GM21723 (cell line): ENCODE measurements at regions not wholly inside any gene's neighbourhood (a gene's known extent, or its start where the extent isn't known, plus 50 kb on each side); places are given as distances from the start of the nearest gene placed in this dataset.
"Not testable (repeated sequence)": the region's sequence is repeated elsewhere in the genome, so short reads cannot be mapped to it uniquely, and the experiment has no call there.

Experiments
- ATAC-seq: cut with Tn5 transposase; IDR thresholded peaks from one replicate; pipeline ENCODE4 v1.9.1; 2021; ENCODE audit warnings: mild to moderate bottlenecking, moderate library complexity; ENCODE audit not compliant: unreplicated experiment

DNA sequence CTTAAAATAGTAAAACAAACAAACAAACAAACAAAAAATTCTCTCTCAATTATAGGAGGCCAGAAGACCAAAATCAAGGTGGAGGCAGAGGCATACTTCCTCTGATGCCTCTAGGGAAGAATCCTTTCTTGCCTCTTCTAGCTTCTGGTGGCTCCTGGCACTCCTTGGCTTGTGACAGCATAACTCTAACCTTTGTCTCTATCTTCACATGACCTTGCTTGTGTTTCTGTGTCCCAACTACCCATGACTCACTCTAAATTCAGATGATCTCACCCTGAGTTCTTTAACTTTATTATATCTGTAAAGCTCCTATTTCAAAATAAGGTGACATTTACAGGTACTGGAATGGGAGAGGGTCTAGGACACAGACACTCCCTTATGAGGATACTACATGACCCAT, 88.3 kb upstream of the ANTXRL start:
- ATAC-seq = no peak

DNA sequence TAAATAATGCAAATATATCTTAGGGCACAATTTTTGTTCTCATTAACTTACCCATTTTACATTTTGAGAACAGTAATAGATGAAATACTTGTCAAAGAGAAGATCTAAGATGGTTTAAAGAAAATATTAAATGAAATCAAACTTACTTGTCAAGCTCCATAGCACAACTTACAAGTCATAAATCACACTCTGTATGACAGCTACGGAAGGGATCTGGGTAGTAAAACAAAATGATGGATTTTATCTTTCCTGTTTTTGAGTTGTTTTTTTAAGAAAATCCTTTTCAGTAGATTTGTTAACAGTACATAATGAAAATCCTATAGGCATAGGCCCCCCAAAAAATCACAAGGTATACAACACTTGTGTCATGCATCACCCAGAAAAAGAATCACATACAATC, 84.4 kb upstream of the ANTXRL start:
- ATAC-seq = not testable (repeated sequence)

DNA sequence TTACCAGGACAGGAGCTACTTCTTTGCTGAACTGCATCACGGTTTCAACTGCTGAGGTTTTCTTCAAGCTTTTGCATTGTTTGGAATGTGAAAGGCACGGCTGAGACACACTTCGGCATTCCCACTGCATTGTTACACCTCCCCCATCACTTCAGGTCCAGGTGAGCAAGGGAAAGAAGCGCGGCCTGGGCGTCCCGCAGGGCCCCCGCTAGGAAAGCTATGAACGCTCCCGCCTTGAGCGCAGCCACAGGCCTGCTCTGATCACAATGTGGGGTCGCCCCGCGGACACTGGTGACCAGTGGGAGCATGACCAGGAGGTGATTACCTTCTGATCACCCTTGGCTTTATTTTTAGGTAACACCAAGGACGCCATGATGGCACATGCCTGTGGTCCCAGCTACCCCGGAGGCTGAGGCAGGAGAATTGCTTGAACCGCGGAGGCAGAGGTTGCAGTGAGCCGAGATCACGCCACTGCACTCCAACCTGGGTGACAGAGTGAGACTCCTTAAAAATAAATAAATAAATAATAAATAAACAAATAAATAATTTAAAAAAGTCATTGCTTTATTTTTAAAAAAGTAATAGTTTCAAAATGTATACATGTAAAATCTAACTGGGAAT, 82.2 kb upstream of the ANTXRL start:
- ATAC-seq = not testable (repeated sequence)

DNA sequence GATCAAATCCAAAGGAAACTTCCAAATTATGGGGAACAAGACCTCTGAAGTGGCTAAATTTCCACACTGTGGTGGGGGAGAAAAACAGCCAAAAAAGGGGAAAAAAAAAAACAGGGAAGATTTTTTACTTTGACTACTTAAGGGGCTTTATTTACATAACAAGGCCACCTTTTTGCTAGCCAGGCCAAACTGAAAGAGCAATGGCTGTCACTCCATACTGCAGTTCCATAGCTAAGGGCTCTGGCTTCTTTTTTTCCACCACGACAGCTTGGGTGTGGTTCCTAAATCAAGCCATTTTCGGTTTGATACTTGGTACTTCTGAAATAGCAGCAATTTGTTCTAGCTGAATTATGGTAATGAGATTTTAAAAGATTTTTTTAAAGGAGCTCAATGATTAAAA, 76.4 kb upstream of the ANTXRL start:
- ATAC-seq = not testable (repeated sequence)

DNA sequence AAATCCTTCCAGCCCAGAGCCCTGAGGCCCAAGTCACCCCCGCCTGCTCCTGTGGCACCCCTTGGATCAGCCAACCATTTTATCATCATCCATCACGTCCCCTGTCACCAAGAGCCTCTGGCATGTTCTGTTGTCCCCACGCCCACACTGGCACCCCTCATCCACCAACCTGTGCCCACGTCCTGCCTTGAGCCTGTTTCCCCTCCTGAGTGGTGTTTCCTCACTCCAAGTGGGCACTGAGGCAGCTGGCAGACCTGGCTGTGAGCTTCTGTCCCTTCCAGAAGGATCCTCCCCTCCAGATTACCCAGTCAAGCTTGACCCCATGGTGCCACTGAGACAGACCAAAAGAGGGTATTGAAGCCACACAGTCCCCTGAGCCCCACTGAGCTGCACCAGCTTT, 71.4 kb upstream of the ANTXRL start:
- no peak for ATAC-seq

DNA sequence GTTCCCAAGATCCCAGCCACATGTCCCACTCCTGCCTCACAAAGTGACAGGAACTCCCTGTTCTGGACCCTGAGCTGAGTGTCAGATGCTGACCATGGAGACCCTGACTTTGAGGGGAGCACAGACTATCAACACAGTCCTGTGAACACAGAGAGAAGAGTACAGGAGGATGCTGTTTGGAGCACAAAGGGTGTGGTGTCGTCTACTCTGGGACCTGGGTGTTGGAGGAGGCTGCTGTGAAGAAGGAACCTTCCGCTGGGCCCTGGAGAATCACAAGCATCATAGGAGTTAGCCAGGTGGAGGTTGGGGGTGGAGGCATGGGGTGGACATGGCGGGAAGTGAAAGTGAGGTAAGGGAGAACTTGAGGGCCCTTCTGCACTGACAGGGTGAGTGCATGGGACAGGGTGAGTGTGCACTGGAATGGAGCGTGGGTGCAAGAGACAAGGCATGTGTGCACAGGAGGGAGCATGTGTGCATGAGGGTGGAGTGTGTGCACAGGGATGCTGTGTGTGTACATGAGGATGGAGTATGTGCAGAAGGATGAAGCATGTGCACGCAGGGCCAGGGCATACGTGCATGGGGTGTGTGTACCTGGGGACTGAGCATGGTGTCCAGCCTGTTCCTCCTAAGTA, 70.7 kb upstream of the ANTXRL start:
- ATAC-seq = no peak

DNA sequence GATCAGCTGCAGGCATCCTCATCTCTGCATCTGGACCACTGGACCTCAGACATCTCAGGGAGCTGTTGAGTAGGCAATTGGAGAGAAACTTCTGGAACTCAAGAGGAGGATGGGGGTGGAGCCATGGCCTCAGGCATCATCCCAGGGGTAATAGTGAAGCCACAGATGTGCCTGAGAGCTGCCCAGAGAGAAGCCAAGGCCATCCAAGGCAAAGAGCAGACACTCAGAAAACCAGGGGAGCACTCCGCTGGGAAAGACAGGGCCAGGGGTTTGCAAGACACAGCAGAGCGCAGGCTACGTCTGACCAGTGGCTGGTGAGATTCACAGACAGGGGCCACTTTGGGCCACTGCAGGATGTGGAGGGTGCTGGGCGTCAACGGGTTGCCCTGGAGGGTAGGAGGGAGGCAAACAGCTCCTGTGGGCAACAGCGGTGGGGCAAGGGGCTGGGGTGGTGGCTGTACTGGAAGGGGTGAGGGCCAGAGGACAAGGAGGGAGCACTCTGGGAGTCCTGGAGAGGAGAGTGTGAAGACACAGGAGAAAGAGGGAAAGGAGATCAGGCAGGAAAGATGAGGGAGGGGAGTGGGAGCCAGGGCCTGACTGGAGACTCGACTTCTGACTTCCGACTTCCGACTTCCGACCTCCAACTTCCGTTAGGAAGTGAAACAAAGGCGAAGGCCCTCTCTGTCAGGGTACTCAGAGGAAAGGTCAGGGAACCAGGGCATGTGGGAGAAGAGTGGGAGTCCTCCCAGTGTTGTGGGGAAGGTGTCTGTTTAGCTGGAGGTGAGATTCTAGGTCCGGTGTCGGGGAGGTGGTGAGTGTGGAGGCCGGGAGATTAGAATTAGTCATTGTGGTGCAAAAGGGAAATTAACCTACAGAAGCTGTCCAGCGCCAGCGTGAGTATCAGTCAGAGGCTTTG, 69.7 kb upstream of the ANTXRL start:
- ATAC-seq = no peak

DNA sequence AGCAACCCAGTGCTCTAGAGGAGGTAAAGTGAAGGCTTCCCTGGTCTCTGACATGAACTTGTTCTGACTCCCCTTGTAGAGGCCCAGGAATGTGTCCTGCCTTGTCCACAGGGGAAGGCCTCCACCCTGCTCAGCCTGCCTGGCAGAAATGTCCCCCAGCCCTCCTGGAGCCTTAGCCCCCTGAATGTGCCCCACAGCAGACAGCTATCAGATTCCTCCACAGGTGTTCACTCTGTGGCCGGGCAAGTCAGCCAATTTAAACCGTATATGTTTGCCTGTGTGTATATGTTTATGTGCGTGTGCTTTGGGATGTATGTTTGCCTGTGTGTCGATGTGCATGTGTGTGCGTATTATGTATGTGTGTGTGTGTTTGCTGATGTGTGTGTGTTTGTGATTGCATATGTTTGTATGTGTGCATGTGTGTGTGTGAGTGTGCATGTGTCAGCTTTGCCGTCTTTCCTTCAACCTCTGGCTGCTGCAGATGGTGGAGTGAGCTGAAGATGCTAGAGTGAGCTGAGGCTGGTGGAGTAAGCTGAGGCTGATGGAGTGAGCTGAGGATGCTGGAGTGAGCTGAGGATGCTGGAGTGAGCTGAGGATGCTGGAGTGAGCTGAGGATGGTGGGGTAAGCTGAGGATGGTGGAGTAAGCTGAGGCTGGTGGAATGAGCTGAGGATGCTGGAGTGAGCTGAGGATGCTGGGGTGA, 68.9 kb upstream of the ANTXRL start:
- no peak for ATAC-seq

DNA sequence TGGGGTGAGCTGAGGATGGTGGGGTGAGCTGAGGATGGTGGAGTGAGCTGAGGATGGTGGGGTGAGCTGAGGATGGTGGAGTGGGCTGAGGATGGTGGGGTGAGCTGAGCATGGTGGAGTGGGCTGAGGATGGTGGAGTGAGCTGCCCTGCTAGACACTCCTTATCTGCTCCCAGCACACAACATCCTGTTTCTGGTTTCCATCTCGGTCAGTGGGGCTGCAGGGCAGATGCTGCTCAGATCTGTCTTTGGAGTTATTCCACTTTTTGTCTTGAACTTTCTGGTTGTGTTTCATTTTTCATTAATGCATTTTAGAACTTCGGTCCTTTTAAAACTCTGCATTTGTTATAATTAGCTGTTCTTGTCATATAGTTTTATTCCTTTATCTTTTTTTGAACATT, 67.9 kb upstream of the ANTXRL start:
- no peak for ATAC-seq

DNA sequence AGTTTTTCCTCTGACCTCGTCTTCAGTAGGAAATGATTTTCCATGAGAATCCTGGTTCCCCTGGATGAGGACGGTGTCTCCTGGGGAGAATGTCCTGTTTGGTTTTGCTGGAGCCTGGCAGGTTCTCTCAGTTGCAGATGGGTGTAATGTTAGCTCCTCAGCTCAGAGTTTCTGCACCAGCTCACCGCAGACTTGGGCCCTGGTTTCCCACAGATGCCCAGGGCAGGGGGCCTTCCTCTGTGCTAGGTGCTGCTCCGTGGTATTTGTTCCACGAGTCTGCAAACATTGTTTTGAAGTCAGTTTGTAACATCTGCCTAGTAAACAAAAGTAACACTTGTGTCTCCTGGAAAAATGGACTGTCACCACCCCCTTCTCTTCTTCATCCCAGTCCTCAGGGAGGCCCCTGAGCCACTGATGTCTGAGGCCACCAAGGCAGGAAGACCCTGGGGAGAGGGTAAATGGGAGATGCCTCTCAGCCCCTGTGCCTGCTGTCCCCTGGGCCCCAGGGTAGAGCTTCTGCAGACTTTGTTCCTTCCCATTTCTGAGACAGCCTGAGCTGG, 67.3 kb upstream of the ANTXRL start:
- not testable (repeated sequence) for ATAC-seq

DNA sequence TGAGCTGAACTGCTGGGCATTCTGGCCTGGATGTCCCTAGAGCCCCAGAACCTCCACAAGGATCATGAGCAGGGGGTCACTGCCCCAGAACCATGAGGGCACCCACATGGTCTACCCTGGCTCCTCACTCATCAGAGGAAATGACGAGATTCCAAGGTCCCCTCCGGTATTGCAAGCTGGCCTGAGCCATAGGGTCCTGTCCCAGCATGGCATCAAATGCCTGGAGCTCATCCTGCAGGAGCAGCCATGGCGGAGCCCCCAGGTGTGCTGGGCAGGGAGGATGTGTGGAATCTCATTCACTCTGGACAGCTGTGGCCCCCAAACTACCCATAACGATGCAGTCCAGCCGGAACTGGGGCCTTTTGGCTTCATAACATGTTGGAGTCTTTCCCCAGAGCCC, 66.6 kb upstream of the ANTXRL start:
- ATAC-seq = no peak

DNA sequence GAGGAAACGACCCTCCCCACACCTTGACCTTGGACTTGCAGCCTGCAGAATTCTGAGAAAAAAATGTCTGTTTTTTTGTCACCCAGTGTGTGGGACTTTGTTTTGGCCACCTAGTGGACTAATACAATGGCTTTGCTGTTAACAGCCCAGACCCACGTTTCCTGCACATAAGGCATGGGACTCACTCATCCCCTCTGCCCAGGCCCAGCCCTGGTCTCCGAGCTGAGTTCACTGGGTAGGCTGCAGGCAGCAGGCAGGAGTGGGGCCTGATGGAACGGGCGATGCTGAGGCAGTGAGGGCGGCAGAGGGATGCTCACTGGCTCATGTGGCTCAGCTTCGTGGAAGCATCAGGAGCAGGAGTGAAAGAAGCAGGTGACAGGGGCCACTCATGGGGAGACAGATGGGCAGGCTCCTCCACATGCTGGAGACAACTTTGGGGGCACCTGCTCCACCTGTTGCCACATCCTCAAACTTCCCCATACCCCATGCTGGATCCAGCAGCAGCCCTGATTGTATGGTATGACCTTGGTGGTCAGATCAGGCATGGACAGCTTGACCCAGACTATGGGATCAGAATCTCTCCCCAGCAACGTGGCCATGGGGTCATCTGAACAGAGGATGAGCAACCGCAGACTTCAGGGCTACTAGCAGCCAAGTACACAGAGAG, 65.8 kb upstream of the ANTXRL start:
- ATAC-seq = no peak

DNA sequence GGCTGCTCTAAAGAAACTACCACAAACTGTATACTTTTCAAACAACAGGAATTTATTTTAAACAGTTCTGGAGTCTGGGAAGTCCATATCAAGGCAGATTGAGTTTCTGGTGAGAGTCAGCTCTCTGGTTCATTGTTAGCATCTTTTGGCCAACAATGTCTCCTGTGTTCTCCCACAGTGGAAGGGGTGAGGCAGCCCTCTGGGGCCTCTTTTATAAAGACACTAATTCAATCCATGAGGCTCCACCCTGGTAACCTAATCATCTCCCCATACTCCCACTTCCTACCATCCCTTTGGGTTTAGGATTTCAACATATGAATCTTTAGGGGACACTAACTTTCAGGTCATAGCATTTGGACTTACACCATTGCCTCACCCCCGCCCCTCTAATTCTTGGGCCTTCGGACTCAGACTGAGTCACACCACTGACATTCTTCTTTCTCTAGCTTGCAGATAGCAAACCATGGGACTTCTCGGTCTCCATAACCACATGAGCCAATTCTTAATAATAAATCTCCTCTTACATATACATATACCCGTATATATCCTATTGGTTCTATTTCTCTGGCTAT, 64.3 kb upstream of the ANTXRL start:
- no peak for ATAC-seq

DNA sequence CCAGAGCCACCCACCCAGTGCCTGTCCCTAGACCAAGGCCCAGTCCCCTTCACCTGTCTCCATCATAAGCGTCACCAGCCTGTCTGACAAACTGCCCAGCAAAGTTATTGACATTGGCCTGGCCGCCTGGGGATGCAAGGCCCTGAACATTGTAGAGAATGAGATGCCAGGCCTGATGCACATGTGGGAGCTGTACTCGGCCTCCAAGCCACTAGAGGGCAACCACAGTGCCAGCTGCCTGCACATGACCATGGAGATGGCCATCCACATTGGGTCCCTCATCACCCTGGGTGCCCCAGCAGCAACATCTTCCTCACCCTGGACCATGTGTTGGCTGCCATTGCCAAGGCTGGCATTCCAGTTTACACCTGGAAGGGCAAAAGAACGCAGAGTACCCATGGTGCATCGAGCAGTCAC, 63.7 kb upstream of the ANTXRL start:
- ATAC-seq = no peak

DNA sequence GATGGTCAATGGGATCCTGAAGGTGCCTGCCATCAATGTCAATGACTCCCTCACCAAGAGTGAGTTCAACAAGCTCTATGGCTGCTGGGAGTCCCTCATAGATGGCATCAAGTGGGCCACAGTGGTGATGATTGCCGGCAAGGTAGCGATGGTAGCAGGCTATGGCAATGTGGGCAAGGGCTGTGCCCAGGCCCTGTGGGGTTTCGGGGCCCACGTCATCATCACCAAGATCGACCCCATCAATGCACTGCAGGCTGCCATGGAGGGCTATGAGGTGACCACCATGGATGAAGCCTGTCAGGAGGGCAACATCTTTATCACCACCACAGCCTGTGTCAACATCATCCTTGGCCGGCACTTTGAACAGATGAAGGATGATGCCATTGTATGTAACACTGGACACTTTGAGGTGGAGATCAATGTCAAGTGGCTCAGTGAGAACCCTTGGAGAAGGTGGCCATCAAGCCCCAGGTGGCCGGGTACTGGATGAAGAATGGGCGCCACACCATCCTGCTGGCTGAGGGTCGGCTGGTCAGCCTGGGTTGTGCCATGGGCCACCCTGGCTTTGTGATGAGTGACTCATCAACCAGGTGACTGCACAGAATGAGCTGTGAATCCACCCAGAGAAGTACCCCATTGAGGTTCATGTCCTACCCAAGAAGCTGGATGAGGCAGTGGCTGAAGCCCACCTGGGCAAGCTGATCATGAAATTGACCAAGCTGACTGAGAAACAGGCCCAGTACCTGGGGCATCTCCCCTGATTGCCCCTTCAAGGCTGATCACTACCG, 63.0 kb upstream of the ANTXRL start:
- ATAC-seq = no peak

DNA sequence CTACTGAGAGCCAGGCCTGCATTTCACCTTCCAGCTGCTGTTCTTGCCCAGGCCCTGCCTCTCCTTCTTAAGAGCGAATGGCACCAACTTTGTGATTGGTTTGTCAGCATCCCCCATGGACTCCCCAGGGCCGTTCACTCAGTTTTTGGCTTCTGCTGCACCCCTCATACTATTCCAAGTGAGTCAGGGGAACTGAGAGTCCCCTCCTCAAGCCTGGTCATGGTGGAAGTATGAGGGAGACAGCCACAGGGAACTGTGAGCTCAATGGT, 62.4 kb upstream of the ANTXRL start:
- no peak for ATAC-seq

DNA sequence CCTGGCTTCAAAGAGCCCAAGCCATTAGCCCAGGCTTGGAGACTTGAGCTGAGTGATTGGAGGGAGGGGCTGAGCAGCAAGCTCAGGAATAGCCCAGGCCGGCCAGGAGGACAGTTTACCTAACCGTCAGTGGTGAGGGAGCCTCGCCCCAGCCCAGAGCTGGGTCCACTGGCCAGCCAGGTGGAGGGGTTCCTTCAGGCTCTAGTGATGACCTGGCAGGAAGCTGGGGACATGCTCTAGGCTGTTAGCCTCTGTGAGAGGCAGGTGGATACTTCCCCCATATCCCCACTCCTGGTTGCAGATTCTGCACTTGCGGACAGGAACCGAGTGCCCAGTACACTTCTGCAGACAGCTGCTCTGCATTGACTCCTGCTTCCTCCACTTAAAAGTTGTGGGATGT, 61.2 kb upstream of the ANTXRL start:
- no peak for ATAC-seq

DNA sequence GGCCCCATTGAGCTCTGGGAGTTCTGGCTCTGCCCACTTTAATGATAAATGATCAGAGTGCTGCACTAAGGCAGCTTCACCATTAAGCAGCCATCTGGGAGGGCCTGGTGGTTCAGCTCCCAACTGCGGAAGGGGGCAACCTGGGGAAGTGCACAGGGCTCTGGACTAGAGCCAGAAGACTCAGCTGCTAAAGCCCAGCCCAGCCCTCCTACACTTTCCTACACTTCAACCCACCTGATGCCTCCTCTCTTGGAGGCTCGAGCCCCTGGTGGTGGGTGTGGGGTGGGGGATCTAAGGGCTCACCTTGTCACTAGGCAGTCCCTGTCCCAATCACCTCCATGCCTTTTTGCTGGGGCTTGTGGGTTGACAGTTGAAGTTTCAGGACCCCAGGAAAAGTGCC, 60.6 kb upstream of the ANTXRL start:
- ATAC-seq = no peak

DNA sequence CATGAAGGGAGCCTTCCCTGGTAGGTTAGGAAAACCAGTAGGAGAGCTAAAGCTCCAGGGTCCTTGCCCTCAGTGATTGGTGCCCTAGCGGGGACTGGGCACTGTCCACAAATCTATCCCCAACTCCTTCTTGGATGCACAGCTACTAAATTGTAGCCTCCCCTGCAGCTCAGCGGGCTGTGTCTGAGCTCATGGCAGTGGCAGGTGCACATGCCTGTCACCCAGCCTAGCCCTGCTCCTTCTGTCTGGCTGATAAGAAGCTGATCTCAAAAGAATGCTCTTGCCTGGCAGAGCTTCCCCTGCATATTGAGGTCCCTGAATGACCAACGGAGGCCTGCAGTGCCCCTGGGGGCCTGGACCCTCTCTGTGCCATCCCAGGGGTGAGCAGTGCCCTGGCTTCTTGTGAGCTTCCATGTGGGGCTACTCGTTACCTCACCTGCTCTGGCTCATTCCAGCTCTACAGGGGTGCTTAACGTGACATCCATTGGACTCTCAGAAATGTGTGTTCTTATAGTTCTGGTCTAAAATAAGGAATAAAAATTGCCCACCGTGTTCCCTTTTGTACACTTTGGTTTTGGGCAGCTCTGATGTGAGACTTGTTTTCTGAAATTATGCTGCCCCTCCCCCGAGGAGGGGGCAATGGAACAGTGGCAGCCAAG, 59.8 kb upstream of the ANTXRL start:
- ATAC-seq = no peak
